NCI-H1436 treated with DMSO at 0.1 percent for 48 hours (cell line): ENCODE measurements at regions not wholly inside any gene's neighbourhood (a gene's known extent, or its start where the extent isn't known, plus 50 kb on each side); places are given as distances from the start of the nearest gene placed in this dataset.
A peak's percentile ranks its signal among the peaks of the same experiment; 100 is the strongest.

Experiments
- DNase-seq: peaks from one replicate; lab custom pipeline; 2025; lab: John Stamatoyannopoulos, UW

DNA sequence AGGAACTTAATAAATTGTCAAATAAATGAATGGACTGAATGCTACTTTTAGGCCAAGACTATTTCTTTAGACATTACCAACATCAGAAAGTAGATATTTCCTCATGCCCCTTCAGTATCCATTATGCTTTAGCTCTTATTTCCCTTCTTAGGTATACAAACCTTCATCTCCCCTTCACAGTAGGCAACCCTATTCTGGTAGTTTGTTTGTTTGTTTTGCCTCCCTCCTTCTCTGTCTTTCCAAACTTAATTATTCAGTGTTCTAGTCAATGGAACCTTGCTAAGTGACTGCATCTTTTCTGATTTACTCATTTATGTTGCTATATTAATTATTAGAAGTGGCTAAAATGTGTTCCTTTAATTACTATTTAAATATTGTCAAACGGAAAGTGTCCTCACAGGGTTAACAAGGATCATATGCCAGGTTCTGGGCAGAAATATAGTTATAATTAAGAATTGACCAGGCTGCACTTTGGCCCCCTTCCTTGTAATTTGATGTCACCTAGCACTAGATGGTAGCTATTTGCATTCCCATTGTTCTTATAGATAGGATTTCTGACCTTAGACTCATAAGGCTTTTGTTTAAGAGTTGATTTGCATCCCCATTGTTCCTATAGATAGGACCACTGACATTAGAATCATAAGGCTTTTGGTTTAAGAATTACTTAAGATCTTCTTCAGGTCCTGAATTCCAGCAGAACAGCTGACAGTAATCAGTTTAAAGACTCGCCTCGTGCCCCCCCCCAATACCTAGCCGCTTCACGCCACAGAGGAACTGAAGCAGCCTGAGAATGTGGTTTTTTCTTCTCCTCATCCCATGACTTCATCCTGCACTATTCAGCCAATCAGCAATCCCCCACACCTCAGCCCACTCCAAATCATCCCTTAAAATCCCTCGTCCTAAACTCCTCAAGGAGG, 84.4 kb upstream of the NUDT12 start:
- no peak for DNase-seq

DNA sequence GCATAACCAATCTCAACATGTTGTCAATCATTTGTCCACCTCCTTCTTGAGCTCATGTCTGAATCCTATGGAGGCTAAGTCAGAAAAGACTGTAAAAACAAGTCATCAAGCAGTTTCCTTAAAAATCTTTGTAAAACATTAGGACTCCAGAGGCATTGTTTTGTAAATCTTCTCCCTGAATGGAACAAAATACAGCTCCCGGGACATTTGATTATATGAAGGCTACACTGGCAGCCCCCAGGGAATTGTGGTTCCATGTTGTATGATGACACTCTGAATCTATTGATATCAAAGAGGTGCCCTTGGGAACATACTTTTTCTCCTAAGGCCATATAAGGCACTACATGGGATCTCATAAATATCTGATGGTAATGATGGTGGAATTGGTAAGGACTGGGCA, 83.2 kb upstream of the NUDT12 start:
- no peak for DNase-seq

DNA sequence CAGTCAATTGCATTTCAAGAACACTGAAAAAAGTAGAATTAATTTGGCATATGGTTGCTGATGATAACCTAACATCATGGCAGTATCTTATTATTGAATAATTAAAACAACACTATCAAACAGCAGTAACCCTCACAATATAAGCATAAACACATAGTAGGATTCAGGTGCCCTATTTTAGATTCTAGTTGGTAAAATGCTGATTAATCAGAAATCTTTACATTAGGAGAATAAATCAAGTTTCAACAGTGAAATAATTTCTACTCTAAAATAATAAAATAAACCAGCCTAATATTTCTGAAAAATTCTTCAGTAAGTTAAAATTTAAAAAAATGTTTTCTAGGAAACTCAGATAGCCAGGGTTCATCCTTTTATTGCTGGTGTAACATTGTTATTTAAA, 76.4 kb upstream of the NUDT12 start:
- DNase-seq: no peak

- no peak for DNase-seq
These were observed 62.1 kb upstream of the NUDT12 start for GRCh38 chr5:103624675-103625074.

GRCh38 chr5:103624035-103624480, 61.5 kb upstream of the NUDT12 start:
- DNase-seq: no peak

- DNase-seq: no peak
These were observed 60.8 kb upstream of the NUDT12 start for GRCh38 chr5:103623425-103623824.

GRCh38 chr5:103621548-103621930, 59.0 kb upstream of the NUDT12 start:
- no peak for DNase-seq

DNA sequence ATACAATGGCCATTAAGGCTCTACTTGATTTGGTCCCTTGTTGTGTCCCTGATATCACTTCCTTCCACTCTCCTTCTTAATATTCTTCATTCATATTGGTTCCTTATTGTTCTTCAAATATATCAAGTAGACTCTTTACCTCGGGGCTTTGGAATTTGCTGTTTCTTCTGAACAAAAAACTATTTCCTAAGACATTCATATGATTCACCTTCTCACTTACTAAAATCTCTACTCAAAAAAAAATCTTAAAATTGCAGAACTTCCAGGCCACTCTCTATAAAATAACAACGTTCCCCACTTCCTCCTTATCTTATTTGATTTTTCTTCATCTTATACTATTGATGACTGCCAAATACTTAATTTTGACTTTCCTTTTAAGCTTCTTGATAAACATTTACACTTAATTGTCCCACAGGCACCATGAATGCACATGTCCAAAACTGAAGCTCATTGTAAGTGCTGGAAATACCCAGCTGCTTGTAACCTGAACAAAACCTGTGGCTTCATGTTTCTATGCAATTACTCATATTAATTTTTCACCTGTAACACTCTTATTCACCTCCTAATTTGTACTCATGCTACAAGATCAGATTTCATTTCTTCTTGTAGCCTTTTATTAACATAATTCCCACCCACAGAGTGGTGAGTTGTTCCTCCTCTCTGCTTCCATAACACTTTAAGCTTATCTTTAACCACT, 58.4 kb upstream of the NUDT12 start:
- peak; percentile 93 for DNase-seq

- DNase-seq: no peak
These were observed 55.3 kb upstream of the NUDT12 start for GRCh38 chr5:103617913-103618312.

DNA sequence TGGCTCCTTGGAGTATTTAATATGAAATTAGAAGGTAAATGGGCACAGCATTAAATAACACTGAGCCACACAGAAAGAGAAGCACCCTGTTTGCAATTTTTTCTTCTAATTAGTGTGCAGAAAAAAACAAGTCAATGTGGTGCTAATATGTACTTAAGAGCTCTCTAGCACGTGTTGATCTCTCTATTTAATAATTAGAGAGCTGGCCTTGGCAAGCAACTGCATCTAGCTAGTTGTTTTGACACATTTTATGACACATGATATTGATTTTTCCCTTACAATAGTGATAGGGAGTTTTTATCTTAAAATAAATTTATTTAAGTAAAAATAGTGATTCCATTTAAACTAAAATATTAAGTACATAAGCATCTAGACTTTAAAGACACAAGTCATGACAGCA, 54.5 kb upstream of the NUDT12 start:
- peak; percentile 79 for DNase-seq

- no peak for DNase-seq
These were observed 50.0 kb upstream of the NUDT12 start for GRCh38 chr5:103612545-103612944.
